ENCODE measurements at regions not wholly inside any gene's neighbourhood (a gene's known extent, or its start where the extent isn't known, plus 50 kb on each side); places are given as distances from the start of the nearest gene placed in this dataset.

DNA sequence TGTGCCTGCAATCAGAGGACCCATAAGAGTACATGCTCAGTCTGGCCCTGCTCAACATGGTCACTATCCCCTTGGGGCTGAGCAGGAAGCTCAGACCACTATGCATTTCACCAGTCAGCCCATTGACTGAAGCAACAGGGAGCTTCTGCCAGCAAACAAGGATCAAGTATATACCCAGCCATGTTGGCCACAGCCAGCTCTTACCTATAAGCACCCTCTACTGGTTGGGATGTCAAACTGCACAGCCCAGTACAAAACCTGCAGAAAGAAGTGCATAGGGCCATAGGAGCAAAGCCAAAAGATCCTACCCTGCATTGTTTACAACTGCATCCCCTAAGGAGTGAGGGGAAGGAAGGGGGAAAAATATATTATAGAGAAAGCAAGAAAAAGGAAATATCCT is 214.4 kb upstream of the CPEB2 start:
- no peak for DNase-seq (ENCODE audit: low spot score)

DNA sequence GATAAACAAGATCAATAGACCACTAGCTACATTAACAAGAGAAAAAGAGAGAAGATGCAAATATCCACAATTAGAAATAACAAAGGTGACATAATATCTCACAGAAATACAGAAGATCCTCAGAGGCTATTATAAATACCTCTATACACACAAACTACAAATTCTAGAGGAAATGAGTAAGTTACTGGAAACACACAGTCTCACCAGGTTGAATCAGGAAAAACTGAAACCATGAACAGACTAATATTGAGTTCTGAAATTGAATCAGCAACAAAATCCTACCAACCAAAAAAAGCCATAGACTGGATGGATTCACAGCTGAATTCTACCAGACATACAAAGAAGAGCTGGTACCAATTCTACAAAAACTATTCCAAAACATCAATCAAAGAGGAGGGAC is 211.8 kb upstream of the CPEB2 start:
- no peak for DNase-seq (ENCODE audit: low spot score)

DNA sequence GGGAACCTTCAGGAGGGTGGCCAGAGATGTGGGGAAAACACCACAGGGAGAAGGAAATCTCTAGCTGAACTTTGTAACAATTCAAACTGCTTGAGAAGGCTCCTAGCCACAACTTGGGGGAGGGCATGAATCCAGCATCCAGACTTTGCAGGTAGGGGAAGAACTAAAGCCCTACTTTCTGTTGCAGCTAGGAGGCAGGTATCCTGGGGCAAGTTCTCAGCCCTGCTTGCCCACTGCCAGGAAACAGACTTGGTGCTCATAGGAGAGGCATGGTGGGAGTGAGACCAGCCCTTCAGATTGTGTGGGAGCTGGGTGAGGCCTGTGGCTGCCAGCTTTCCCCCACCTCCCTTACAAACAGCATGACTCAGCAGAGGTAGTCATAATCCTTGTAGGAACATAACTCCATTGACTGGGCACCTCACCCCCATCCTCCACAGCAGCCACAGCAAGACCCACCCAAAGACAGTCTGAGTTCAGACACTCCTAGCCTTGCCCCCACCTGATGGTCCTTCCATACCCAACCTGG is 209.5 kb upstream of the CPEB2 start:
- no peak for DNase-seq (ENCODE audit: low spot score)

DNA sequence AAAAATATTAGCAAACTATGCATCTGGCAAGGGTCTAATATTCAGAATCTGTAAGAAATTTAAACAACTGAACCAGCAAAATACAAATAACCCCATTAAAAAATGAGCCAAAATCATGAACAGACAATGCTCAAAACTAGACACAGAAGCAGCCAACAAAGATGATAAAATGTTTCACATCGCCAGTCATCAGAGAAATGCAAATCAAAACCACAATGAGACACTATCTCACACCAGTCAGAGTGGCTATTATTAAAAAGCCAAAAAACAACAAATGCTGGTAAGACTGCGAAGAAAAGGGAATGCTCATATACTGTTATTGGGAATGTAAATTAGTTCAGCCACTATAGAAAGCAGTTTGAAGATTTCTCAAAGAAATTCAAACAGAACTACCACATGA is 201.3 kb upstream of the CPEB2 start:
- no peak for DNase-seq (ENCODE audit: low spot score)

DNA sequence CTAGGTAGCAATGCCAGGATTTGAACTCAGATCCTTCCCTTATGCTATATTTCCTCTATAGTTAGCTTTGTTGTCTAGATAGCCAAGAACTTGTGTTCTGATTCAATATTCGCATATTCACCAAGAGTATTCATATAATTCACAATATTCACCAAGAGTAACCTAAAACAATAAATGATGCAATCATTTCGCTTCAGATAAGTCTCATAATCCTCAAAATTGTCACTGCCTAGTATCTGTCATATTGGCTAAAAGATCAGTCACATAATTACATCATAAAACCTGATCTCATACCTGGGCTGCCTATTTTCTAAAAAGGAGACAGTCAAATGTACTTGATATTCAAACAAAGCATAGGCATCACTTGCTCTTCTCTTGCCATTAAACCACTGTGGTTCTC is 199.7 kb upstream of the CPEB2 start:
- DNase-seq (ENCODE audit: low spot score) = no peak

DNA sequence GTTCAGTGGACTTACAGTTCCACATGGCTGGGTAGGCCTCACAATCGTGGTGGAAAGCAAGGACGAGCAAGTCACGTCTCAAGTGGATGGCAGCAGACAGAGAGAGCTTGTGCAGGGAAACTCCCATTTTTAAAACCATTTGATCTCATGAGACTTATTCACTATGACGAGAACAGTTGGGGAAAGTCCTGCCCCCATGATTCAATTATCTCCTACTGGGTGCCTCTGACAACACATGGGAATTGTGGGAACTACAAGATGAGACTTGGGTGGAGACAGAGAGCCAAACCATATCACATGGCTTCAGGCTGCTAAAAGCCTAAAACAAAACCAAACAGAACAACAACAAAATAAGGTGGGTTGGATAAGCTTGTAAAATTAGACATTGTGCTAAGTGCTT is 194.4 kb upstream of the CPEB2 start:
- DNase-seq (ENCODE audit: low spot score) = no peak

DNA sequence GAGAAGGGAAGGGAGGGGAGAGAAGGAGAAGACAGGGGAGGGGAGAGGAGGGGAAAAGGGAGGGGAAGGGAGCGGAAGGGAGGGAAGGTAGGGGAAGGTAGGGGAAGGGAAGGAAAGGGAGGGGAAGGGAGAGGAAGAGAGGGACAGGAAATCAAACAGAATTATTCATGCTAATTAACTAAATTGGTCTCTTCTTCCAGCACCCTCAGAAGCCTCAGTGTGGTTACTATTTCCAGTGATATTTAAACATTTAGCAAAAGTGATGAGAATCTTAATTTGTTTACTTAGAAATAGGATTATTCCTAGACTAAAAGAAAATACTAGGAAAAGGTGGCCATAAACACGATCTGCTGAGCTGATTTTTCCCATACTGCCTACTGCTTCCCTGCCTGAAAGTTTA is 193.1 kb upstream of the CPEB2 start:
- no peak for DNase-seq (ENCODE audit: low spot score)

DNA sequence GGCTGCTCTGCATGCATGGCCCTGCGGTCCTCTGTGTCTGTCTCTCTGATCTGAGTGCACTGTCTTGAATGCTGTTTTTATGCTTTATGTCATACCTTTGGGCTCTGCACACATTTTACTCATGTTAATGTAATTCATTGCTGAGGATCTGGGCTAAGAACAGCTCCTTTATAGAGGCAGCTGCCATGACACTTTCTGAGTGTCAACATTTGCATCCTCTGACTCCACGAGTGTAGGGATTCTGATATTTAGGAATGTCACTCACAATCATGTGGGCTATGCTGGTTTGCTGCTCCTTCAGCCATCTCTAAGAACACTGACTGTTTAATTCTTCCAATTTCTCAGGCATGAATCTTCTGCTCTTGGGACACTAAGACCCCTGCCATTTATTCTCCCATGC is 192.2 kb upstream of the CPEB2 start:
- no peak for DNase-seq (ENCODE audit: low spot score)

DNA sequence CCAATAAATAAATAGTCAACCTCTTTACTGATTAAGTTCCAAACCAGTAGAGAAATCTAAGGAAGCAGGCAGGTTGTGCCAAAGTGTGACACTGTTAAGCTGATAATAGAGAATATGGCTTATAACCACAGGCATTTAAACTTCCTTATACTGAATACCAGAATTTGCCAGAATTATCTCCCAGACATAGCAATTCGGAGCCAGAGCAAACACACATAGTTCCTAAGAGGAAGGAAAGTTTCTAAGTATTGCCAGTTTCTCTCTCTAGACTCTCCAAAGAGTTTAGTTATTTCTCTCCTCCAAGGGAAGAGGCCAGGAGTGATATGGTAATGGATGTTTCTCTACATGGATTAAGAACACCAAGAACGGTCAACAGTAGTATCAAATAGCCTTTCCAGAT is 191.7 kb upstream of the CPEB2 start:
- no peak for DNase-seq (ENCODE audit: low spot score)

DNA sequence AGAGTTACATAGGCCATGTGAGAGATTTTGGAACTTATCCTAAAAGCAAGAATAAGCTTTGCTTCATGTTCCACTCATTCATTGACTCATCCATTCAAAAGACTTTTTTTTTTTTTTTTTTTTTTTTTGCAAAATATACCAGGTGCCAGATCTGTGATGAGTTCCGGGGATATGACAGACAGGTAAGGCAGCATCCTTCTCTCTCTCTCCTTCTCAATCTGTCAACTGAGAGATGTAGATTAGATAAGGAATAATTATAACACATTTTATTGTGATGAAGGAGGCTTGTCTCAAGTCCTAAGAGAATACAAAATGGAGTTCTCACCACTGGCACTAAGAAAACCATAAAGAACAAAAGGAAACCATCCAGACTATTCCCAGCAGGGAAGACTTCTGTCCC is 190.2 kb upstream of the CPEB2 start:
- no peak for DNase-seq (ENCODE audit: low spot score)

DNA sequence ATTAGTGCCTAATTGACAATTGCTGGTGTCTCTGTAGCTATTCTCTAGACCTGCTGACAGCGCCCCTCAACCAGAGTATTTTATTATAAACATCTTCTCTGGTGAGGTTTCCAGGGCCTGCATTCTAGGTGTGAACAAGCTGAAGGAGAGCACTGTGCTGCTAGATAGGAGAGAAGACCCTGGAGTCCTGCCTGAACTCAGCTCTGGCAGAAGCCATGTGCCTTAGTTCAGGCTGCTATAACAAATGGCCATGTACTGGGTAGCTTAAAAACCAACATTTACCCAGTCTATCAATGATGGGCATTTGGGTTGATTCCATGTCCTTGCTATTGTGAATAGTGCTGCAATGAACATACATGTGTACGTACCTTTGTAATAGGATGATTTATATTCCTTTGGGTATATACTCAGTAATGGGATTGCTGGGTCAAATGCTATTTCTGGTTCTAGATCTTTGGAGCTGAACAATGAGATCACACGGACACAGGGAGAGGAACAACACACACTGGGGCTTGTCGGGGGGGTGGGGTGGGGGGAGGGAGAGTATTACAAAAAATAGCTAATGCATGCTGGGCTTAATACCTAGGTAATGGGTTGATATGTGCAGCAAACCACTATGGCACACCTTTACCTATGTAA is 185.5 kb upstream of the CPEB2 start:
- DNase-seq (ENCODE audit: low spot score) = no peak

DNA sequence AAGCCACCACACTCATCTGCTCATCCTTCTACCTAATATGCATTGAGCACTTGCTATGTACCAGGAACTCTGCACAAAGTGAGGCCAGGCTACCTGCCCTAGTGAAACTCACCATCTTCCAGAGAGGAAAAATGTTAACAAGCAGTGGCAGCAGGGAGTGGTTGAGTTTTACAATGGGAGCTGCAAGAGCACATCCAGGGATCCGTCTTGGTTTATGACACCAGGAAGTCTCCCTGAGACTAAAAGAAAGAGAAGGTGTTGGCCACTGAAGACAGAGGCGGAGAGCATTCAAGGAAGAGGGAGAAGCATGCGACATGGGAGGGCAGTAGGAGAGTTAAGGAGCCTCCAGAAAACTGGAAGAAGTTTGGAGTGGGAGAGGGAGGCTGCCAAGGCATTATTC is 178.1 kb upstream of the CPEB2 start:
- DNase-seq (ENCODE audit: low spot score) = no peak

DNA sequence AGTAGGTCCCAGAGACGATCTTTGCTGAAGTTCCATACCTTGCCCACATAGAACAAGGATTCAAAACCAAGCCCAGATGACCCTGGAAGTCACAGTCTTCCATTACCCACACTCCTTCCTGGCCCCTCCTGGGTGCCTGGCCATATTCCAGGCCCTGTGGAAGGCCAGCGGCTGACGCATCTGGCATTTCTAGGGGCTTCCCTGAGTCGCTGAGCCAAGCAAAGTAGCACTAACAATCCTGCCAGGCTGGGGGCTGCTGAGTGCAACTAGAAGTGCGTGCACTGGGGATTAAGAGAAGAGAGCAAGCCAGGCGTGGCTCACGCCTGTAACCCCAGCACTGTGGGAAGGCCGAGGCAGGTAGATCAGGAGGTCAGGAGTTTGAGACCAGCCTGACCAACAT is 175.2 kb upstream of the CPEB2 start:
- no peak for DNase-seq (ENCODE audit: low spot score)

DNA sequence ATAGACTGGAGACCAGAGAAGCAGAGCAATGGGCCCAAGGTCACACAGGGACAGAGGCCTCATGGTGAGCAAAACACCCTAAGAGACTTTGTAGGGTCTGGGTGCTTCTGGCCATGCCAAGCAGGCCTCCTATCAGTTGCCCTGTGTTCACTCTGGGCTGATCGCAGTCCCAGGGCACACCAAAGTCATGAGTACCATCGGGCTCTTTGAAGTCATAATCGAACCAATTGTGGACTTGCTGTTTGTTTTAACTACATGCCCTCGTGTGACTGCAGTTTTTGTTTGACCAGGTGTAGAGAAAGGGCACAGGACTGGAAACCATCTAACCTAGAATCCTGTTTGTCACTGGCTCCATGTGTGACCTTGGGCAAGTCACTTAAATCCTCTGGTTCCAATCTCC is 172.5 kb upstream of the CPEB2 start:
- no peak for DNase-seq (ENCODE audit: low spot score)

DNA sequence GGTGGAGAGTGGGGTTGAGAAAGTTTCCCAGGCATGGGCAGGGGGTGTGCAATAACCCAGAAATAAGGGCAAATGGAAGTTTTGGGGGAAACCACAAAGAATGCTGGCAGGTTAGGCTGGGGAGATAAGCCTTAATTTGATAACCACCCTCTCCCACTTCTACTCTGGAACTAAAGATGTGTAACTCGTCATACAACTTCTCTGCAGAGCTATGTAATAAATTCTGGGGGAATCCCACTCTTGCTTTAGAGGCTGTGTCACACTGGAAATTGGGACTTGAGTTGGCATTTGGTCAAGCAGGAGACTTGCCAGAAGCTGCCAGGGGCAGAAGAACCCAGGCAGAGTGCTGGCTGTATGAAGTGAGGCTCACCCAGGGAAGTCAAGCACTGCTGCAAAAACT is 170.9 kb upstream of the CPEB2 start:
- no peak for DNase-seq (ENCODE audit: low spot score)

DNA sequence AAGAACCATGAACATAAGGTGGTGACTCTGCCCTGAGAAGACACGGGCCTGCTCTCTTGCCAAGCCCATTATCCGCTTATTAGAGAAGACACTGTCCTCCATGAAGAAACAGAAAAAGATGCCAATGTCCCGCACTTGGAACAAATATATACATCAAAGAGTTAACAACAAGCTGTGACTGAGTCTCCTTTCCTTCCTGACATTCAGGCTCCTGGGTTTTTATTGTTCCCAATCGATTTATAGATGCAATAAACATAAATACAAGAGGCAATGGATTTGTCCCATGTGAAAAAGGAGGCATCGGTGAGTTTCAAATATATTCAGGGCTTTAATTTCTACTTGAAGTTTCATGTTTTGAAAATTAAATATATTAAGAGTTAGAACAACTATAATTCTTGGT is 169.2 kb upstream of the CPEB2 start:
- DNase-seq (ENCODE audit: low spot score) = no peak

DNA sequence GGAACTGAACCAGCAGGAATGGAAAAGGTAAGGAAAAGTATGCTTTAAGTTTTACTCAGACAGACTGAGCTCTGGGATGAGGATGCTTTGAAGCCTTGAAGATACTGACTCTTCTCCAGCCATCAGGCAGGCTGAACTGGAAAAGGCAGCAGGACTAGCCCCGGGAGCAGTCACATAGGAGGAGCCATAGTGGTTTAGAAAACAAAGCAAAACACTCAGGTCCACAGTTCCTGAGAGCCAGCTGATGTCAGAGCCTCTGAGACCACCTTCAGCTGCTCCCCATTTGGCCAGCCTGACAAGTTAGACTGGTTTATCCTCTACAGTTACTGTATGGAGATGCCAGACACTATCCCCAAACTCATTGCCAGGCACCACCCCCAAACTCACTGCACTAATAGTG is 167.9 kb upstream of the CPEB2 start:
- no peak for DNase-seq (ENCODE audit: low spot score)

DNA sequence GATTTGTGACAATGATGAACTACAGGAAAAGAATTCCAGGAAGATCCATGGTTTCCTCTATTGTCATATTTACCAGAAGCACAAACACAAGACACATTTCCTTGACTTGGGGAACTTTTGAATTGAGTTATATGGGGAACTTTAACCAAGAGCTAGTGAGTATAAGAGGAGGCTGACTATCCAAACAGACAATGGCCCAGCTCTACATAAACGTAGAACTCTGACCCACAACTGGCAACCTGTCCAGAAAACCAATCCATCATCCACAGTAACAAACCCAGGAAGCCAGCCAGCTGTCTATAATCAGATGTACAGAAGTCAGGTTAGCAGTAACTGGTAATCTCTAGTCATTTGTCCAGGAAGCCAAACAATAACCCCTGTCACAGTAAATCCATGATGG is 167.0 kb upstream of the CPEB2 start:
- DNase-seq (ENCODE audit: low spot score) = no peak

DNA sequence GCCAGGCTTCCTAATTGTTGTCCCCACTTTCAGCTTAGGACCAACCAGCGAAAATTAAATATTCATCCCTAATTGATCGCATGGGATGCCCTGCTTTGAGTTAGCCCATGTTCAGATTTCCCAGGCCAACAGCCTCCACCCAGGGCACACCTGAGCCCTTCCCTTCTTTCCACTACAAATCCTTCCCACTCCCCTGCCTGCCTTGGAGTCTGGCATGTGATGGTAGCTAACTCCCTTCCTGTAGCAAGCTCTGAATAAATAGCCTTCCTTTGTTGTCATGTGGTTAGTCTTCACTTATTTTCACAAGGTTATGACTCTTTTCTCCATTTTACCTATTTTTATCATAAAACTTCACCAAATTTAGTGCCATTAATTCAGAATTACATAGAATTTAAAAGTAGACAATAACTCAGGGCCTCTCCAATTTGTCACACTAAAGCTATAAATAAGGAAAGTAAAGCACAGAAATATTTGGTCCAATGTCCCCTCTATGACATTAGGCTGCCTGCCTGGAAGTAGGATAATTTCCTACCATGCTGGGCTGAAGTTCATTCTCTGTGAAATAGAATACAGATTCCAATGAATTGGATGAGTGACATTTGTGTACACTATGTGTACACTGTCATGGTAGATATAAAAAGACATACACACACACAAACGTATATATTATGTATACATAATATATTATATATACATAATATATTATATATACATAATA is 166.4 kb upstream of the CPEB2 start:
- no peak for DNase-seq (ENCODE audit: low spot score)

DNA sequence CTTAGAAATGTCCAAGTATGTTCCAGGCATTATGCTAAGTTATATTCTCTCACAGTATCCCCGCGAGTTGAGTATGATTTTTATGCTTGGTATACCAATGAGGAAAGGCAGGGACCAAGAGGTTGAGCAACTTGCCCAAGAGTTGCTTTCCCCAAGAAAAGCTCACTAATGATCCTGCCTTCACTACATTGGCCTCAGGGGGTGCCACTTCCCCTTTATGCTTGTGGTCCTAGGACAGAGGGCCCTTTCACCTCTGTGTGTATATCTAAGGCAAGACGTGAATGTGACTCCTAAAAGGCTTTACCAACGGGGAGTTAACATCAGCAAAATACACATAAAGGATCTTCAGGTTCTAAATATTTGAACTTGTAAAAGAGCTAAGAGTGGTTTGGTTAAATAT is 164.4 kb upstream of the CPEB2 start:
- no peak for DNase-seq (ENCODE audit: low spot score)

DNA sequence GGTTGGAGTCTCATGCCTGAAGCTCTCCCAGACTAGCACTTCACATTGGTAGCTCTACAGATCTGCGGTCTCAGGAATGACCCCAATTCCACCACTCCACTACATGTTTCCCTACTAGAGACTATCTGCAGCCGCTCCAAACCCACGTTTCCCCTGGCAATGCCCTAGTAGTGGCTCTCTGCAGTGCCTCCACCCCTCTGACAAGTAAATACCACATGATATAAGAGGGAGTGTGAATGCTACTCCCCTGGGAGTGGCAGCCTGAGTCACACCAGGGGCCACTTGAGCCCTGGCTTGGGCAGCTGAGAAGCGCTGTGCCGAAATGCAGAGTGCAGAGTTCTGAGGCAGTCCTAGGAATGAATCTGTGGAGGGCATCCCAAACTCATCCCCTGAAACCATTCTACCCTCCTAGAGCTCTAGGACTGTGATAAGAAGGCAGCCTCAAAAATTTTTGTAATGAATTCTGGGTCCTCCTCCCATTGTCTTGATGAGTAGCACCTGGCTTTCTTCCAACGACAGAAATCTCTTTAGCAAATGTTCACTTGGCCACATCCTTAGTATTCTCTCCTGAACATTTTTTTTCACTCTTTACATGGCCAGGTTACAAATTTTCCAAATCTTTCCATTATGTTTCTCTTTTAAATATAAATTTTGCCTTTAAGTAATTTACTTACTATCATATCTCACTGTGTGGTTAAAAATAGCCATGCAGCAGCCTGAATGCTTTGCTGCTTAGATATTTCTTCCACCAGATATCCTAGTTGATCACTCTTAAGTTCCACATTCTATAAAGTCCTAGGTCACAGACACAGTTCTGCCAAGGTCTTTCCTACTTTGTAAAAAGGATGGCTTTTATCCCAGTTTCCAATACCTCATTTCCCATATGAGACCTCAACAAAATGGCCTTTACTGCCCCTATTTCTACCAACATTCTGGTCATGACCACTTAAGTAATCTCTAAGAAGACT is 160.2 kb upstream of the CPEB2 start:
- DNase-seq (ENCODE audit: low spot score) = no peak

DNA sequence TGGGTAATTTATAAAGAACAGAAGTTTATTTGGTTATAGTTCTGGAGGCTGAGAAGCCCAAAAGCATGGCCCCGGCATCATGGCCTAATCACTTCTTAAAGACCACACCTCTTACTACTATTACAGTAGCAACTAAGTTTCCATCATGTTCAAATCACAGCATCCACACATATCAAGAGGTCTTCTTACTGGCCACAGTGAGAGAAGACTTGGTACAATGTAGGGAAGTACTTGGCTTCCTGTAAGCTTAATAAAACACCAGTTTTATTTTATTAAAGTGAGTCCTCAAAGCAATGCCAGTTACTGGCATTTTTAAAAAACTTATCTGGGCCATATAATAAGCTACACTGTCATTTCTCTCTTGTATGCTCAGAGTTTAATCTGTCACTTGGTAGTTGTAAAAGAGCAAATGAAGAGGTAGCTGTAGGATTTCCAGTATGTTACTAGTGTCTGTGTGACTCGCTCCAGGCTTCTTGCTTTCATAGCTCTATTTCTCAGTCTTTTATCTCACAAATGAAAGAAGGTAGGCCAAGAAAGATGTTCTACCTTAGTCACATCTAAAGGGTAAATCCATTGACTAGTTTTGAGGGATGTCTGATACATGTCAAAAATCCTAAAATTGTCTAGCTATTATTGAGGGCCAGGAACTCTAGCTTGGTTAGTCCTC is 159.2 kb upstream of the CPEB2 start:
- no peak for DNase-seq (ENCODE audit: low spot score)

Data from hematopoietic multipotent progenitor cell treated with erythropoietin and hydrocortisone succinate and interleukin-3 and kit ligand, for 15 days (in vitro differentiated cells).